H1 (cell line): ENCODE measurements at regions not wholly inside any gene's neighbourhood (a gene's known extent, or its start where the extent isn't known, plus 50 kb on each side); places are given as distances from the start of the nearest gene placed in this dataset.

ENCODE experiments used
- CTCF ChIA-PET: fragments of 300-600 bp; sonication (Branson Sonifier 250); formaldehyde crosslinking; loops from one replicate; lab custom pipeline; 2021; ENCODE audit not compliant: partially characterized antibody; lab: Charles Lee
- POLR2A ChIA-PET: fragments of 300-600 bp; sonication (Branson Sonifier 250); formaldehyde crosslinking; loops from one replicate; lab custom pipeline; 2021; ENCODE audit warnings: inconsistent platforms; ENCODE audit not compliant: partially characterized antibody; lab: Charles Lee
- DNase-seq, 2 experiments: peaks; one replicate each; pipeline versions ENCODE4 v3.0.0 to v3.0.0-alpha.2; 2010 to 2022; ENCODE audit warnings: low spot score in 2 of 2, low read depth in 1 of 2, mixed read lengths in 1 of 2
- FAIRE-seq: peaks from 2 replicates; lab custom pipeline; 2011; peaks lifted over from hg19 to GRCh38; lab: Jason Lieb, UNC
- H2AFZ ChIP-seq: 2 replicates; pipeline ENCODE4 v1.8.1; 2012; ENCODE audit warnings: low read length, inconsistent platforms
- H2AK5ac ChIP-seq: 2 replicates; pipeline ENCODE4 v1.6.1; 2013; ENCODE audit warnings: low read depth, low read length
- H2BK120ac ChIP-seq: replicated peaks from 2 replicates; pipeline ENCODE3; 2013; ENCODE audit warnings: low read depth, low read length, inconsistent platforms
- H2BK12ac ChIP-seq: 2 replicates; pipeline ENCODE4 v1.6.1; 2013; ENCODE audit warnings: low read depth, low read length
- H2BK15ac ChIP-seq: 2 replicates; pipeline ENCODE4 v1.6.1; 2013; ENCODE audit warnings: low read length
- H2BK20ac ChIP-seq: 2 replicates; pipeline ENCODE4 v1.6.1; 2013; ENCODE audit warnings: low read length
- H2BK5ac ChIP-seq: 2 replicates; pipeline ENCODE4 v1.6.1; 2013; ENCODE audit warnings: low read depth, low read length
- H3K14ac ChIP-seq: 2 replicates; pipeline ENCODE4 v1.6.1; 2013; ENCODE audit warnings: inconsistent platforms; ENCODE audit not compliant: insufficient read length
- H3K18ac ChIP-seq: 2 replicates; pipeline ENCODE4 v1.6.1; 2013; ENCODE audit warnings: low read length; ENCODE audit errors: extremely low read depth
- H3K23ac ChIP-seq: 2 replicates; pipeline ENCODE4 v1.6.1; 2013; ENCODE audit warnings: inconsistent platforms; ENCODE audit not compliant: insufficient read length
- H3K23me2 ChIP-seq: 2 replicates; pipeline ENCODE4 v1.6.1; 2013; ENCODE audit warnings: low read depth, low read length
- H3K27ac ChIP-seq: 2 replicates; pipeline ENCODE4 v1.6.1; 2011; ENCODE audit warnings: low read depth, low read length, inconsistent platforms
- H3K27me3 ChIP-seq, 4 experiments: replicated peaks in 1 of 4; 1 replicate in 1 of 4; 2 replicates in 3 of 4; pipeline versions ENCODE4 v1.6.1 to v1.8.1; 2011 to 2013; ENCODE audit warnings: low read length in 3 of 4, mild to moderate bottlenecking in 3 of 4, inconsistent platforms in 2 of 4, mixed read lengths in 2 of 4, moderate library complexity in 1 of 4; ENCODE audit not compliant: control insufficient read depth in 3 of 4, insufficient read depth in 3 of 4; ENCODE audit errors: extremely low read depth in 1 of 4
- H3K36me3 ChIP-seq, 4 experiments: 2 replicates each; pipeline versions ENCODE4 v1.6.1 to v1.8.1; 2011 to 2013; ENCODE audit warnings: mild to moderate bottlenecking in 4 of 4, low read length in 3 of 4, moderate library complexity in 2 of 4, control low read depth in 1 of 4, inconsistent platforms in 1 of 4; ENCODE audit not compliant: insufficient read depth in 4 of 4, control insufficient read depth in 2 of 4
- H3K4ac ChIP-seq: replicated peaks from 2 replicates; pipeline ENCODE3; 2013; ENCODE audit warnings: low read length, low read depth, mixed read lengths, inconsistent platforms; ENCODE audit not compliant: insufficient read length
- H3K4me1 ChIP-seq, 4 experiments: replicated peaks in 1 of 4; 1 replicate in 1 of 4; 2 replicates in 3 of 4; pipeline versions ENCODE4 v1.6.1 to v1.8.1; 2011 to 2013; ENCODE audit warnings: low read length in 3 of 4, inconsistent platforms in 2 of 4, mixed read lengths in 1 of 4; ENCODE audit not compliant: insufficient read depth in 4 of 4, control insufficient read depth in 3 of 4
- H3K4me2 ChIP-seq, 2 experiments: 2 replicates each; pipeline versions ENCODE4 v1.6.1 to v1.8.1; 2011 to 2013; ENCODE audit warnings: low read depth in 2 of 2, low read length in 2 of 2, control low read depth in 1 of 2, inconsistent platforms in 1 of 2, mild to moderate bottlenecking in 1 of 2; ENCODE audit not compliant: insufficient read depth in 1 of 2
- H3K4me3 ChIP-seq, 4 experiments: fragments of 200-600, 300-600 bp in 1 of 4; sonication (generic), shearing (Covaris generic), sonication (Bioruptor Twin) in 1 of 4; 2 replicates each; pipeline versions ENCODE4 v1.5.1 to v1.8.1; 2011 to 2016; ENCODE audit warnings: low read length in 4 of 4, low read depth in 3 of 4, control low read depth in 2 of 4, inconsistent platforms in 2 of 4, mild to moderate bottlenecking in 2 of 4, mixed read lengths in 1 of 4, moderate library complexity in 1 of 4; ENCODE audit not compliant: insufficient read depth in 2 of 4; ENCODE audit errors: extremely low read depth in 1 of 4
- H3K56ac ChIP-seq: replicated peaks from 2 replicates; pipeline ENCODE3; 2013; ENCODE audit warnings: low read depth, mild to moderate bottlenecking, mixed read lengths, low read length, inconsistent platforms; ENCODE audit not compliant: insufficient read length
- H3K79me1 ChIP-seq: 2 replicates; pipeline ENCODE4 v1.6.1; 2013; ENCODE audit warnings: low read depth, low read length, control low read depth
- H3K79me2 ChIP-seq, 2 experiments: 2 replicates each; pipeline versions ENCODE4 v1.6.1 to v1.8.1; 2012 to 2013; ENCODE audit warnings: low read length in 2 of 2, mild to moderate bottlenecking in 2 of 2, inconsistent platforms in 1 of 2; ENCODE audit not compliant: insufficient read depth in 2 of 2, control insufficient read depth in 1 of 2
- H3K9ac ChIP-seq, 4 experiments: replicated peaks in 1 of 4; 1 replicate in 1 of 4; 2 replicates in 3 of 4; pipeline versions ENCODE4 v1.6.1 to v1.8.1; 2011 to 2013; ENCODE audit warnings: low read depth in 3 of 4, low read length in 3 of 4, control low read depth in 2 of 4, mild to moderate bottlenecking in 2 of 4, moderate library complexity in 2 of 4, inconsistent platforms in 1 of 4; ENCODE audit errors: extremely low read depth in 1 of 4
- H3K9me3 ChIP-seq, 2 experiments: 2 replicates each; pipeline versions ENCODE4 v1.6.1 to v1.8.1; 2012 to 2013; ENCODE audit warnings: mild to moderate bottlenecking in 2 of 2, moderate library complexity in 2 of 2, control low read depth in 1 of 2, inconsistent platforms in 1 of 2, low read depth in 1 of 2, low read length in 1 of 2, mixed read lengths in 1 of 2; ENCODE audit not compliant: insufficient read depth in 2 of 2
- H4K20me1 ChIP-seq, 2 experiments: replicated peaks in 1 of 2; 2 replicates each; pipeline versions ENCODE3 to v1.8.1; 2011 to 2013; ENCODE audit warnings: inconsistent platforms in 2 of 2, low read length in 2 of 2, mild to moderate bottlenecking in 1 of 2; ENCODE audit not compliant: insufficient read depth in 2 of 2, control insufficient read depth in 1 of 2
- H4K5ac ChIP-seq: 2 replicates; pipeline ENCODE4 v1.6.1; 2013; ENCODE audit warnings: low read length, low read depth, mixed read lengths, inconsistent platforms; ENCODE audit not compliant: insufficient read length
- H4K8ac ChIP-seq: 2 replicates; pipeline ENCODE4 v1.8.0; 2013; ENCODE audit warnings: mild to moderate bottlenecking, moderate library complexity, low read length, inconsistent platforms; ENCODE audit not compliant: insufficient read depth; ENCODE audit errors: extremely low read depth
- H4K91ac ChIP-seq: replicated peaks from 2 replicates; pipeline ENCODE3; 2013; ENCODE audit warnings: low read length, mixed read lengths, inconsistent platforms; ENCODE audit not compliant: insufficient read length
- ASH2L ChIP-seq: fragments of 200-600, 300-600 bp; sonication (generic); IDR thresholded peaks from one replicate; pipeline ENCODE4 v1.7.1; 2017; ENCODE audit warnings: low read length
- CEBPB ChIP-seq: IDR thresholded peaks from 2 replicates; pipeline ENCODE4 v1.6.1; 2012; ENCODE audit warnings: low read depth, low read length
- SIX5 ChIP-seq: IDR thresholded peaks from 2 replicates; pipeline ENCODE4 v1.6.1; 2011; ENCODE audit warnings: mild to moderate bottlenecking, low read depth, low read length
- WGBS, 2 experiments: shearing (Covaris generic) in 1 of 2; methylation state at CpG; one replicate each; pipeline versions ENCODE4 v1.1.6 to v1.1.7; 2013 to 2015; ENCODE audit warnings: low lambda C conversion rate in 2 of 2, mixed read lengths in 2 of 2, inconsistent platforms in 1 of 2, low coverage in 1 of 2, missing lambda C conversion rate in 1 of 2; ENCODE audit not compliant: insufficient replicate concordance in 2 of 2, insufficient coverage in 1 of 2, insufficient read length in 1 of 2; ENCODE audit errors: extremely low coverage in 1 of 2, missing lambda C conversion rate in 1 of 2; 5-methylcytosine and 5-hydroxymethylcytosine counted together
- TF ChIP-seq, protein P1 (sequence below): IDR thresholded peaks from 2 replicates; pipeline ENCODE4 v1.6.1; 2012; ENCODE audit warnings: inconsistent platforms

DNA sequence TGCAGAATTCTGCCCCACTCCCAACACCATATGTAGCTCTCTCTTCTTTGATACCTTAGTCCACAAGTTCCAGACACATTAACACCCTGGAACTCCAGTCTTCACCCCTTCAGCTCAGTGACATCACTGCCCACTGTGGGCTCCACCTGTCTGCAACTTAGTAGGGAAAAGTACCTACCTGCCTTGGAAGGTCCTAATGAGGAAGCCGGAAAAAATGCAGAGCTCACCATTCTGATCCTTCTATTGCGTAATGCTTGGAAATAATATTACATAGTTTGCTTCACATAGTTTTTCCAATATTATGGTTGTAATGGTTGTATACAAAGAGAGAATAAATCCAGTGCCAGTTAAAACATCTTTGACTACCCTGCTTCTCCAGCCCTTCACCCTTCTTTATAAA is 738.4 kb downstream of the RNF144A start:
- peaks cover 9 to 16% of the 10 kb centered on the region in 2 experiments; a peak in 3 of 4 replicates for H3K9me3 ChIP-seq
- no peaks in the 10 kb centered on the region for H4K20me1 ChIP-seq
- no peak overlapping the region for H3K18ac ChIP-seq
- H2AK5ac ChIP-seq = no peak overlapping the region
- no peaks in the 10 kb centered on the region; the same call in 1 of the 2 replicates for H3K23me2 ChIP-seq
- DNase-seq = no peak
- no peak overlapping the region for H3K14ac ChIP-seq
- no peak overlapping the region for H4K8ac ChIP-seq
- no peaks in the 10 kb centered on the region; a peak in 1 of 8 replicates for H3K36me3 ChIP-seq
- no peaks in the 10 kb centered on the region for H3K79me2 ChIP-seq
- H2BK15ac ChIP-seq = no peak overlapping the region
- TF ChIP-seq SIX5 (no peak), CEBPB (peak; percentile 80; the same call in 1 of the 2 replicates), ASH2L (no peak)
- TF ChIP-seq, protein P1, sequence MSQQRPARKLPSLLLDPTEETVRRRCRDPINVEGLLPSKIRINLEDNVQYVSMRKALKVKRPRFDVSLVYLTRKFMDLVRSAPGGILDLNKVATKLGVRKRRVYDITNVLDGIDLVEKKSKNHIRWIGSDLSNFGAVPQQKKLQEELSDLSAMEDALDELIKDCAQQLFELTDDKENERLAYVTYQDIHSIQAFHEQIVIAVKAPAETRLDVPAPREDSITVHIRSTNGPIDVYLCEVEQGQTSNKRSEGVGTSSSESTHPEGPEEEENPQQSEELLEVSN = no peak
- no peaks in the 10 kb centered on the region for H3K4me1 ChIP-seq
- H3K4ac ChIP-seq = no peak overlapping the region
- no peak overlapping the region for H3K56ac ChIP-seq
- H2BK5ac ChIP-seq = no peak overlapping the region
- no peak overlapping the region for H2BK12ac ChIP-seq
- no peak overlapping the region for H4K5ac ChIP-seq
- no peak overlapping the region for H3K23ac ChIP-seq
- H3K27me3 ChIP-seq = no peaks in the 10 kb centered on the region
- CTCF ChIA-PET = interaction anchor here (1.3 kb wide), 2 partner anchors 16 to 228 kb away, joined by 3 to 4 read pairs; no protein-coding TSS in a partner anchor
- H3K79me1 ChIP-seq = no peaks in the 10 kb centered on the region
- no peak overlapping the region for H3K4me2 ChIP-seq
- H3K9ac ChIP-seq = no peak overlapping the region
- H4K91ac ChIP-seq = no peak overlapping the region
- POLR2A ChIA-PET = no interaction called here
- H2BK20ac ChIP-seq = no peak overlapping the region
- H2BK120ac ChIP-seq = no peak overlapping the region
- H2AFZ ChIP-seq = no peak overlapping the region
- H3K27ac ChIP-seq = no peak overlapping the region
- WGBS, 2 experiments = 88% methylated on average over 2 of the region's 2 CpGs; no CpG with 5 or more reads in 1 of the 2 experiments
- no peak overlapping the region for H3K4me3 ChIP-seq
- no peak for FAIRE-seq
